Neural cell (in vitro differentiated cells): ENCODE measurements at regions not wholly inside any gene's neighbourhood (a gene's known extent, or its start where the extent isn't known, plus 50 kb on each side); places are given as distances from the start of the nearest gene placed in this dataset.

ENCODE experiments used
- H2AFZ ChIP-seq: fragments of 200-600, 300-800 bp; sonication (generic), shearing (Covaris generic); 2 replicates; pipeline ENCODE4 v1.6.0; 2014; ENCODE audit warnings: low read depth, mild to moderate bottlenecking, antibody characterized with exemption, low read length, moderate library complexity
- H3F3A ChIP-seq: fragments of 200-600 bp; shearing (Covaris generic); 2 replicates; pipeline ENCODE4 v1.6.1; 2016; ENCODE audit warnings: mild to moderate bottlenecking, moderate library complexity, mixed read lengths, antibody characterized with exemption, low read length; ENCODE audit not compliant: insufficient read depth, poor library complexity, severe bottlenecking
- H3K27ac ChIP-seq: fragments of 200-600, 300-800 bp; sonication (generic), shearing (Covaris generic); 2 replicates; pipeline ENCODE4 v1.5.1; 2014; ENCODE audit warnings: mild to moderate bottlenecking, low read length, moderate library complexity
- H3K27me3 ChIP-seq: fragments of 300-800, 200-600 bp; sonication (generic), shearing (Covaris generic); 2 replicates; pipeline ENCODE4 v1.6.0; 2014; ENCODE audit warnings: mild to moderate bottlenecking, low read depth, low read length, moderate library complexity; ENCODE audit not compliant: insufficient read depth
- H3K36me3 ChIP-seq: fragments of 300-800, 200-600 bp; sonication (generic), shearing (Covaris generic); 2 replicates; pipeline ENCODE4 v1.5.1; 2014; ENCODE audit warnings: mild to moderate bottlenecking, antibody characterized with exemption, low read length, moderate library complexity; ENCODE audit not compliant: insufficient read depth
- H3K4me2 ChIP-seq: fragments of 300-800, 200-600 bp; sonication (generic), shearing (Covaris generic); 2 replicates; pipeline ENCODE4 v1.6.0; 2014; ENCODE audit warnings: mild to moderate bottlenecking, low read length
- H3K4me3 ChIP-seq: fragments of 300-800, 200-600 bp; sonication (generic), shearing (Covaris generic); 2 replicates; pipeline ENCODE4 v1.5.1; 2014; ENCODE audit warnings: mild to moderate bottlenecking, low read length, moderate library complexity
- H3K79me2 ChIP-seq: fragments of 200-600 bp; shearing (Covaris generic); replicated peaks from 2 replicates; pipeline ENCODE4 v1.6.0; 2014; ENCODE audit warnings: mild to moderate bottlenecking, low read length, moderate library complexity; ENCODE audit not compliant: insufficient read depth
- H3K9ac ChIP-seq: fragments of 300-800, 200-600 bp; sonication (generic), shearing (Covaris generic); 2 replicates; pipeline ENCODE4 v1.6.1; 2016; ENCODE audit warnings: mild to moderate bottlenecking, low read length, mixed read lengths
- H3K9me2 ChIP-seq: fragments of 200-600 bp; shearing (Covaris generic); 2 replicates; pipeline ENCODE4 v1.6.1; 2016; ENCODE audit warnings: mild to moderate bottlenecking, low read length, mixed read lengths; ENCODE audit not compliant: insufficient read depth
- H3K9me3 ChIP-seq: fragments of 200-600, 300-800 bp; sonication (generic), shearing (Covaris generic); 2 replicates; pipeline ENCODE4 v1.6.1; 2016; ENCODE audit warnings: mild to moderate bottlenecking, mixed run types, low read length, moderate library complexity, mixed read lengths
- H4K20me1 ChIP-seq: fragments of 200-600 bp; shearing (Covaris generic); 2 replicates; pipeline ENCODE4 v1.6.1; 2016; ENCODE audit warnings: mild to moderate bottlenecking, mixed run types; ENCODE audit not compliant: insufficient read depth
- EP300 ChIP-seq: fragments of 450-650 bp; conservative IDR thresholded peaks from 2 replicates; pipeline ENCODE4 v1.6.1; 2014; ENCODE audit warnings: antibody characterized with exemption, mild to moderate bottlenecking, moderate library complexity; ENCODE audit not compliant: poor library complexity, severe bottlenecking
- EZH2 ChIP-seq: fragments of 200-600, 300-800 bp; shearing (Covaris generic), sonication (generic); IDR thresholded peaks from 2 replicates; pipeline ENCODE4 v1.6.1; 2014; ENCODE audit warnings: antibody characterized with exemption, low read length, borderline replicate concordance, mild to moderate bottlenecking; ENCODE audit not compliant: insufficient read depth, poor library complexity, severe bottlenecking
- MXI1 ChIP-seq: fragments of 450-650 bp; conservative IDR thresholded peaks from 2 replicates; pipeline ENCODE4 v1.6.1; 2014; ENCODE audit warnings: antibody characterized with exemption, mild to moderate bottlenecking; ENCODE audit not compliant: poor library complexity, severe bottlenecking
- POLR2AphosphoS5 ChIP-seq: IDR thresholded peaks from 2 replicates; pipeline ENCODE4 v1.6.1; 2012
- RAD21 ChIP-seq: fragments of 450-650 bp; conservative IDR thresholded peaks from 2 replicates; pipeline ENCODE4 v1.6.1; 2014; ENCODE audit warnings: antibody characterized with exemption, mild to moderate bottlenecking, moderate library complexity
- REST ChIP-seq: IDR thresholded peaks from 2 replicates; pipeline ENCODE4 v1.6.1; 2012; ENCODE audit warnings: borderline replicate concordance
- SMC3 ChIP-seq: fragments of 450-650 bp; conservative IDR thresholded peaks from 2 replicates; pipeline ENCODE4 v1.6.1; 2014; ENCODE audit warnings: antibody characterized with exemption, mild to moderate bottlenecking, moderate library complexity; ENCODE audit not compliant: poor library complexity
- TAF1 ChIP-seq: IDR thresholded peaks from 2 replicates; pipeline ENCODE4 v1.6.1; 2012; ENCODE audit warnings: low read depth
- TF ChIP-seq, protein P1 (sequence below): fragments of 450-650 bp; IDR thresholded peaks from 2 replicates; pipeline ENCODE4 v1.5.1; 2014; ENCODE audit warnings: antibody characterized with exemption, mild to moderate bottlenecking, moderate library complexity; ENCODE audit not compliant: poor library complexity, severe bottlenecking

DNA sequence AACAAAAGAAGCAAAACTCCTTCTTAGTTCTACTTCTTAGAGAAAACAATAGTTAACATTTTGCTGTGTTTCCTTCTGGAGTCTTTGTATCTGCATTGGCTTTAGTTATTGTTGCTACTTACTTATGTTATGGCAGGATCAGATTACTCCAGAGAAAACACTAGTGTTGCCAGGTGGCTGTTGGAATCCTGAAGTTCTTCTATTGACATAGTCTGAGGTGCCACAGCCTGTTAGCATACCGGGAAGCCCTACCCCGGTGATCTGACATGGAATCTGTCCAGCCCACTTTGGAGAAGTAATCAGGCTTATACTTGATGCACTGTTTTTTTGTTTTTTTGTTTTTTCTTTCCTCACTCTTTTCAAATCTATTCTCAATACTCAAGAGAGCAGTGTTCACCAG is 68.5 kb upstream of the CEP78 start:
- Histone ChIP-seq H3K9me2 (no peaks in the 10 kb centered on the region), H3K4me3 (no peak overlapping the region), H3K79me2 (no peaks in the 10 kb centered on the region), H3K36me3 (no peaks in the 10 kb centered on the region), H3K9ac (no peak overlapping the region), H3K9me3 (no peaks in the 10 kb centered on the region), H3K27ac (no peak overlapping the region), H3K4me2 (no peak overlapping the region), H3K27me3 (no peaks in the 10 kb centered on the region), H3F3A (no peaks in the 10 kb centered on the region), H4K20me1 (no peaks in the 10 kb centered on the region), H2AFZ (no peak overlapping the region)
- TF ChIP-seq MXI1 (no peak), REST (no peak), POLR2AphosphoS5 (no peak), EZH2 (no peak), TAF1 (no peak), SMC3 (no peak), EP300 (no peak)
- TF ChIP-seq, protein P1, sequence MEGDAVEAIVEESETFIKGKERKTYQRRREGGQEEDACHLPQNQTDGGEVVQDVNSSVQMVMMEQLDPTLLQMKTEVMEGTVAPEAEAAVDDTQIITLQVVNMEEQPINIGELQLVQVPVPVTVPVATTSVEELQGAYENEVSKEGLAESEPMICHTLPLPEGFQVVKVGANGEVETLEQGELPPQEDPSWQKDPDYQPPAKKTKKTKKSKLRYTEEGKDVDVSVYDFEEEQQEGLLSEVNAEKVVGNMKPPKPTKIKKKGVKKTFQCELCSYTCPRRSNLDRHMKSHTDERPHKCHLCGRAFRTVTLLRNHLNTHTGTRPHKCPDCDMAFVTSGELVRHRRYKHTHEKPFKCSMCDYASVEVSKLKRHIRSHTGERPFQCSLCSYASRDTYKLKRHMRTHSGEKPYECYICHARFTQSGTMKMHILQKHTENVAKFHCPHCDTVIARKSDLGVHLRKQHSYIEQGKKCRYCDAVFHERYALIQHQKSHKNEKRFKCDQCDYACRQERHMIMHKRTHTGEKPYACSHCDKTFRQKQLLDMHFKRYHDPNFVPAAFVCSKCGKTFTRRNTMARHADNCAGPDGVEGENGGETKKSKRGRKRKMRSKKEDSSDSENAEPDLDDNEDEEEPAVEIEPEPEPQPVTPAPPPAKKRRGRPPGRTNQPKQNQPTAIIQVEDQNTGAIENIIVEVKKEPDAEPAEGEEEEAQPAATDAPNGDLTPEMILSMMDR: no peak

DNA sequence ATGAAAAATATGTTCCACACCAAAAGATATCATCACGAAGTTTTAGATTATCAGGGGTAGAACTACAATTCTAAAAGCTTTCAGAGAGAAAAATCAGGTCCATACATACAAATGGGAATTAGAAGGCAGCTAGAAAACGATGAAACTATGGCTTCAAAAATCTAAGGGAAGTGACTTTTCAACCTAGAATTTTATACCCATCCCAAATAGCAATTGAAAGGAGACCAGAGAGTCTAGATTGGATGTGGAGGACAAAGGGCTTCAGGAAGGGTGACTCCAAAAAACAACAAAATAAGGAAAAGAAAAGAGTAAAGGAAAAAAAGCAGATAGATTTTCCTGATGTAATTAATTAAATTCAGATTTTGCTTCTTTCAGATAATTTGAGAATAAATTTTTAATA is 72.0 kb upstream of the CEP78 start:
- Histone ChIP-seq H3K9me3 (no peaks in the 10 kb centered on the region), H3K9me2 (no peaks in the 10 kb centered on the region), H4K20me1 (no peaks in the 10 kb centered on the region), H3K9ac (no peak overlapping the region), H3K27ac (no peak overlapping the region), H3K27me3 (no peaks in the 10 kb centered on the region), H3K4me3 (no peak overlapping the region), H3K4me2 (no peak overlapping the region), H3F3A (no peaks in the 10 kb centered on the region), H2AFZ (no peak overlapping the region), H3K36me3 (no peaks in the 10 kb centered on the region), H3K79me2 (no peaks in the 10 kb centered on the region)
- TF ChIP-seq POLR2AphosphoS5: no peak
- no peak for TF ChIP-seq REST
- no peak for TF ChIP-seq RAD21
- TF ChIP-seq, protein P1: no peak
- TF ChIP-seq EZH2: no peak
- no peak for TF ChIP-seq SMC3
- TF ChIP-seq MXI1: no peak
- TF ChIP-seq EP300: no peak
- TF ChIP-seq TAF1: no peak
